GM18870 (cell line): ENCODE measurements at regions not wholly inside any gene's neighbourhood (a gene's known extent, or its start where the extent isn't known, plus 50 kb on each side); places are given as distances from the start of the nearest gene placed in this dataset.

Experiments used
- ATAC-seq: cut with Tn5 transposase; IDR thresholded peaks from one replicate; pipeline ENCODE4 v1.9.1; 2021; ENCODE audit warnings: moderate library complexity; ENCODE audit not compliant: unreplicated experiment

DNA sequence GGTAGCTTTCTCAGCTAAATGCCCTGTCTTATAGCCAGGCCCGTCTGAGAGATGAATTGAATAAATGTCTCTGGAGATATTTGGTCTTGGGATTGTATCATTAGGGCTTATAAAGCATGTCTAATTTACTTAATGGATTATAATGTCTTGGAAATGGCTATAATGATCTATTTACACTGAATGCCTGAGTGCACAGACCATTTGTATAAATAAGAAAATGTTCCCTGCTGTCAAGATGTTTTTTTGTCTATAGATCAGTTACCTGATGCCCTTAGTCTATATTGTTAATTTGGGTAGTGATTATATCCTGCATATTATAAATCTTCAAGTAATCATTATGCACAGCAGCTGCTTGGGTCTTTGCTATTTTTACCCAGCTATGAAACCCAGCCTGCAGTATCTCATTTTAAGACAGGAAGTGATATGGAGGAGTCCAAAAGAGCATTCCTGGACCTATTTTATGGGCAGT, 112.9 kb upstream of the ACTBL2 start:
- no peak for ATAC-seq

DNA sequence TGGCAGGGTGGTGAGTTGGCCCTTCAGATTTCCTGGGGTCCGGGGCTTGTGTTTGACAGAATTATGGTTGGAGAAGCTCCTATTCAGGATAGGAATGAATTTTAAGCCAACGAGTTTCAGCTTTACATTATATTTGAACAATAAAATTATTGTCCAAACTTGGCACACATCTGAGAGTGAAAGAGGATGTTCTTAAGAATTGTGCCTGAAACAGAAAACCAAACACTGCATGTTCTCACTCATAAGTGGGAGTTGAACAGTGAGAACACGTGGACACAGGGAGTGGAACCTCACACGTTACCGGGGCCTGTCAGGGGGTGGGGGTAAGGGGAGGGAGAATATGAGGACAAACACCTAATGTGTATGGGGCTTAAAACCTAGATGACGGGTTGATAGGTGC, 111.8 kb upstream of the ACTBL2 start:
- no peak for ATAC-seq

DNA sequence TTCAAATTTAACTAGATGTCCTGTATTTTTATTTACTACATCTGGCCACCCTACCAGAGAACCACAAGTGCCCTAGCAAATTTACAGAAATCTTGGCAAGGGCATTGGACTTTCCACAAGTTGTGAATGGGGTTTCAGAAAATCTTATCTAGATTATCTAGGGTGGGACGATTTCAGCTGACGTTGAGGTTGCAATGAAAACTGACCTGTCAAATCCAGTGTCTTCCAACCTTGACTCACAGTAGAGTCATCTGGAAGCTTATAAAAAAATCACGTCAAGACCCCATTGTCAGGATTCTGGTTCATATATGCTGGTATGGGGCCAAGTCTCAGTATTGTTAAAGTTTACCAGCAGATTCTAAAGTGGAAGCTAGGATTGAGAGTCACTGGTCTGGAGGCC, 109.6 kb upstream of the ACTBL2 start:
- no peak for ATAC-seq

DNA sequence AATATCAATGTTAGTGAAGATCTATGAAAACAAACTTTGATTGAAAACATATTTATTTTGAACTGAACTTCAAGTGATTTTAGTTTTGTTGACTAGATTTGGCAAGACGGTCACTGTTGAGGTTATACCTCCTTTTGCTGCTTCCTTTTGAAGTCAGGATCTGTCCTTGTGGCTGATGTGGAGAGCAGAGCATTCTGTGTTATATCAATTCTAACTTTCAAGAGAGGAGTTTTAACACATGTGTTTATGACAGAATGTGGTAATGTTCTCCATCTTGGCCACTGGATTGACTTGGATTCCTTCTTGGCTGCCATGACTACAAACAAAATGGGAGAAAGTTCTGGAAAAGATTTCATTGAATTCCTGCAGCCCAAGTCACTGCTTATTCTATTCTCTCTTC, 104.0 kb upstream of the ACTBL2 start:
- ATAC-seq: no peak

DNA sequence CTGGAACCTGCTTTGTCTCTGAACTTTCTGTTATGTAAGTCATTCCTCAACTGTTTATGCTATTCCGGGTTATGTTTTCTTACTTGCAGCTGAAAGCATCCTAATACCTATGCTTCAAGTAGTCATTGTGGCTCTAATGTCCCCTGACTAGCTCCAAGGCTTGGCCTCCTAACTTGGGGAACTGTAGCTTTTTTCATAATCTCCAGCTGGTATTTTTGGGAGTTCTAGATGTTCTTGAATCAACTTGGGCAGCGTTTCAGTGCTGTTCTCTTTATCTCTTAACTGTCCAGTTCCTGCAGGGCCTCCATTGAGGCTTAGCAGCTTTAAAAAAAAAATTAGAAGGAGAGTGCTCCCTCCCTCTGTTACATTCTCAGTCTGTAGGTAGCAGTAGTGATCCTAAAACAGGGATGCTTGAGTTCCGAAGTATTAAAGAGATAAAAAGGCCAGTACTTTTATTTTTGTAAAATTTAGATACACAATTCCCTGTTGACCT, 100.0 kb upstream of the ACTBL2 start:
- no peak for ATAC-seq

DNA sequence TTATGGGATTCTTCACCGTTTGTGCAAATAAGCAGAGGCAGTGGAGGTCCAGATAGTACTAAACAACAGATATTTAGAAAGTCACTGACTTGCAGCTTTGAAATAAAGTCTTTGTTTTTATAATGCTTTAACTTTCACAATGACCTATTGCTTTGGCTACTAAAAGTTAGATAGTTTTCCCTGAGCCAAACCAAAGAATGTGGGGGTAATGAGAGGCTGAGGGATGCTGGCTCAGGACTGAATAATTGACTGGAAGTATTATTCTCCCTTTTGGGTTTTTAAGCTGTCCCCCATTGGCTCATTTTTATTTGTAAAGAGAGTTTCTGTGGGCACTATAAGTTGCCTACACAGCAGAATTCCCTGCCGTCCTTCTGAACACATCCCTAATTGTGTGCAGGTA, 99.2 kb upstream of the ACTBL2 start:
- ATAC-seq: no peak

DNA sequence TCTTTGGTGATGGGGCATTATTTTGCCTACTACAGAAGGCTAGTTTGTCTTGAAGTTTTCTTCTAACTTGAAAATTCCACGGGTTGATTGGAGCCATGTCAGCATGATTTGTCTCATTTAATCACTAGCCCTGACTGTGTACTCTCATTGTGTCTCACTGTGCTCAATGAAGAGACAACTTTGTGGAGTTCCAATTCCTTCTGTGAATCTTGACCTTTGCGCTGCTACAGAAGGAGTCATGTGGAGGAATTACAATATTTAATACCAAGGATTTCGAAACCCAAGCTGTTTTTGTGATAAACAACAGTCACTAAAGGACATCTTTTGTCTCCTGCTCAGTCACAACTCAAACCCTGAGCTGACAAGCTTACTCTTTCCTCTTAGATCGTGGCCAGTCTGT, 98.6 kb upstream of the ACTBL2 start:
- ATAC-seq: no peak

DNA sequence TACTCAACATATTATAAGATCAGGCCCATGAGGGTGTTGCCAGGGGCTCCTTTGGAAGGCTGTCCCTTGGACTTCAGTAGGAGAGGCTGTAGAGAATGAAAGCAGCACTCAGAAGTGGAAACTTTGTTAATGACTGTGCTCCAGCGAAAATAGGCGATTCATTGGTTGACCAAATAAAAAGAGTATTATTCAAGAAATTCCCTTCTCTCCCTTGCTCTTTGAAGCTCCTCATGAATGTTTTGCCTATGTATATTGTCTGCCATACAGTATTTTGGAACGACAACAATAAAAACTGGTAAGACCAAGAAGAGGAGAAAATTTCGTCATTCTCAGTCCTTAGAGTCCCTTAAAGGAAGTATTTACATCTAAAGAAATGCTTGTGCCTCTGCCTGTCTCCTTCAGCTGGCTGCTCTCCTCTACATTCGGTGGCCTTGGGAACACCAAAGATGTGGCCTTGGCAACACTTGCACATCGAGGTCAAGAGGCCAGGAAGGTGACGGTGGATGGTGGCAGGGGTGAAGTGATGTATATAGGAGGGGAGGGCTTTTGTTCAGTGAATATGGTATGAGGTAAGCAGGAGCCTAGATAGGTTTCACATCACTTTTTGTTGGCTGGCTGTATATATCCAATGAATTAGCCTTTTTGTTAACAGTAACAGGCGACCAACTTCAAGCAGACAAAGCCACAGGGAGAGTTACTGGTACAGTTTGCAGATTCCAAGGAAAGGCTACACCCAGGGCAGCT, 95.0 kb upstream of the ACTBL2 start:
- ATAC-seq: peak; percentile 48

DNA sequence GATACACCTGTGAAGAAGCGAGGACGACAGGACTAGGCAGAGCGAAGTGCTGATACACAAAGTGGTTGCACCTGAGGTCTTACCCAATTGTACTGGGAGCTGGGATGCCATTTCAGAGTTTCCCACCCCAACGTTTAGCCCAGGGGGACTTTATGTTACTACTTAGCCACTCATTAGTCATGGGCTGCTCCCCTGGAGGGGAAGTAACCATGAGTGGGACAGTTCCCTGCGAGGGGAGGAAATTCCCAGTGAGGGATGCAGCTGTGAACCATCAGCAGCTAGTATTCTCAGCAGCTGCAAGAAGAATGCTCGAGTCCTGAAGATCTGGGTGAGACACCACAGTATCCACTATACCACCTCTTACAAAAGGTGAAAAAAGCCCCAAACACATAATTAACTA, 93.7 kb upstream of the ACTBL2 start:
- no peak for ATAC-seq

DNA sequence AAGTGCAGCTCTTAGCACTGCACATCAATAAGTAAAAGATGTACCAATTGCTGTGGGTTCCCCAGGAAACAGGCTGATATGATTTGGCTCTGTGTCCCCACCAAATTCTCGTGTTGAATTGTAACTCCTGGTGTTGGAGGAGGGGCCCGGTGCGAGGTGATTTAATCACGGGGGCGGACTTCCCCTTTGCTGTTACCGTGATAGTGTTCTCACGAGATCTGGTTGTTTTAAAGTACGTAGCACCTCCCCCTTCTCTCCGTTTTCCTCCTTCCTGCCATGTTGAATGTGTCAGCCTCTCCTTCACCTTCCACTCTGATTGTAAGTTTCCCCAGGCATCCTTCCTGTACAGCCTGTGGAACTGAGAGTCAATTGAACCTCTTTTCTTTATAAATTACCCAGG, 93.2 kb upstream of the ACTBL2 start:
- no peak for ATAC-seq

DNA sequence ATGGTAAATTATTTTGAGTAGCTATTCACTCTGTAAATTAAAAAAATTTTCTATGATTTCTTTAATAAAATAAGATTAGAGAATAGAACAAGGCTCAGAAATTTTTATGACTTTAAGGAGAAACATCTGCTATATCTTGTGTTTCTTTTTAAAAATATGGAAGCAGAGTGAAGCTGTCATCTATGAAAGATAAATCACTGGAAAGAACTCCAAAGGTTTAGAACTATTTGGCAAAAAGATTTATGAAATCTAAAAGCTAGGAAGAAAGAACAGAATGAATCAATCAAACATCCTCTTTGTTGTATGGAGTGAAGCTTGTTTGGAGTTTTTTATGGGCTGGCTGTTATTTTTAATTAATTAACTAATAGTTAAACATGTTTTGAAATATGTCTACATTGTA, 89.8 kb upstream of the ACTBL2 start:
- ATAC-seq: no peak

DNA sequence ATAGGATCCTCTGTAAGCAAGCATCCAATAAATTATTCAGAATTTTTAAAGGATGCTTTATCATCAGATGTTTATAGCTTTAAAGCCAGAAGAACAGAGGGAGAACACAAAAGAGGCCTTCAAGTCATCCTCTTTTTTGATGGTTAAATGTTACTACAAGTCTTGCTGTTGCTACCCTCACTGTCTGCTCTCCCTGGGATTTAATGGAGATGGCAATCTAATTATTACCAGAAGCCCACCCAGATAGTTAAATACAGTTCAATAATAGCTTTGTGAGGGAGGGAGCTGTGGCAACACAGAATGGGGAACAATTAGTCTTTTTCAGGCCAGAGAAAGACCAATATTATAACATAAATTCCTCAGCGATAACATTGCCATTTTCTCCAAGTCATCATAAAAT, 87.0 kb upstream of the ACTBL2 start:
- no peak for ATAC-seq

DNA sequence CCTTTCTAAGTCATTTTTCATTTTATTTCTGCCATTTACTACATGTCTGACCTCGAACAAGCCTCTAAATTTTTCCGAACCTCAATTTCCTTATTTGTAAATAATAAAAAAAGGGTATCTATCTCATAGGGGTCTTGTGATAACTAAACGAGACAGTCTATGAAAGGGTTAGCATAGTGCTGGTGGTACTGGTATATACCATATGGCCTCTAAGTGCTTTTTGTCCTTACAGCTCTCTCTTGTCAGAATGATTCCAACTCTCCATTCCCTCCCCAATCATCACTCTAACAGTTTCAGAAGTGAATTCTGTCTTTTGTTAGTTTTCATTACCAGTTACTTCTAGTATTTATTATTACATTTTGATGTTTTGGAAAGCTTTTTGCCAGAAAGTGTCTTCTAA, 85.5 kb upstream of the ACTBL2 start:
- ATAC-seq: no peak

DNA sequence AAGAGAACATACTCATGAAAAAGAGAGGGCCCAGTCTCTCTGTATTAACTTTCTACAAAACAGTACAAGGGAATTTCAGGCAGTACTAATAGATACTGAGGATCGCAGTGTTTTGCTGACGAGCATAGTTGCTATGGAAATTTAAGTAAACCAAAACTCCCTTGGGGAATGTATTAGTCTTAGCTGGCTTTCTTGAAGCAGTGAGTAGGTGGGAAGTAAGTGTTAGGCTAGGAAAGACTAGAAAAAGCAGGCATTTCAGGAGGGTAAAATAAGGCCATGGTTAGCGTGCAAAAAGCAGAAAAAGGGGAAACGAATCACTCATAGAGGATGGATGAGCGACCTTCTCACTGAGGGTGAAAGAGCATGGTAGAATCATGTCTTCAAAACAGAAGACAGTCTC, 84.3 kb upstream of the ACTBL2 start:
- no peak for ATAC-seq

DNA sequence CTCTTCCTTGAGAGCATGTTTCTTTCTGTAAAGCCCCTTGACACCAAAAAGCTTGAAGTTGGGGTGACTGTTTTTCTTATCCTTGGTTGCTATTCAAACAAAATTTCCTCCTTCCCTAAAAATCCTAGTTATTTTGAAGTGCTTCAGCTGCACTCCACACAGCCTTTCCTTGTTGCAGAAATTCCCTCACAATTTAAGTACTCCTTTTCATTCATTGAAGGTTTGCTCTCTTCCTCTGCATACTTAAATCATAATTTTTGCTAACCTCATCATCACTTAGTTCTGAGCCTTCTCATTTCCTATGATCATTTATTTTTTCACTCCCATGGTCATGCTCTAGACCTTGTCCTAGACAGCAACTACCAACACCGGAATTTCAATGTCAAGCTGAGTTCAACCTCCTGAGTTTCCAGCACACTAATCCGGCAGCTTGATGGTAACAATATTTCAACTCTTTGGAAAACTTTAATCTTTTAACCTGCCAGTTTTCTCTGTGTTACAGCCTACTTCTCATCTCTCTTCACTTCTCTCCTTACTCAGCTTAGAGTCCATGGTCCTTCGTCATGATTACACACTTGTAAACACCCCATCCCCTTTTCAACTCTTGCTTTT, 78.7 kb upstream of the ACTBL2 start:
- ATAC-seq: no peak

DNA sequence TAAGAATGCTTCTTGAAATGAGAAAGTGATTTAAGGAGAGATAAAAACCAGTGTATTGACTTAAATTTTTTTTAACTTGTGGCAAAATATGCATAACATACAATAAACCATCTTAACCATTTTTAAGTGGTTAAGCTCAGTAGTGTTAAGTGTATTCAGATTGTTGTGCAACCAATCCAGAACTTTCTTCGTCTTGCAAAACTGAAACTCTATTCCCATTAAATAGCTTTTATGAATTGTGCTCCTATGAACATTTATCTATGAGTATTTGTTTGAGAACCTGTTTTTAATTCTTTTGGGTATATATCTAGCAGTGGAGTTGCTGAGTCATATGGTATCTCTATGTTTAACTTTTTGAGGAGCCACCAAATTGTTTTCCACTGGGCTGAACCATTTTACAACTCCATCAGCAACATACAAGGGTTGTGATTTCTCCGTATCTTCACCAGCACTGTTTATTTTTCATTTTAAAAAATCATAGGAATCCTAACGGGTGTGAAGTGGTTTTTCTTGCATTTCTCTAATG, 76.6 kb upstream of the ACTBL2 start:
- no peak for ATAC-seq

DNA sequence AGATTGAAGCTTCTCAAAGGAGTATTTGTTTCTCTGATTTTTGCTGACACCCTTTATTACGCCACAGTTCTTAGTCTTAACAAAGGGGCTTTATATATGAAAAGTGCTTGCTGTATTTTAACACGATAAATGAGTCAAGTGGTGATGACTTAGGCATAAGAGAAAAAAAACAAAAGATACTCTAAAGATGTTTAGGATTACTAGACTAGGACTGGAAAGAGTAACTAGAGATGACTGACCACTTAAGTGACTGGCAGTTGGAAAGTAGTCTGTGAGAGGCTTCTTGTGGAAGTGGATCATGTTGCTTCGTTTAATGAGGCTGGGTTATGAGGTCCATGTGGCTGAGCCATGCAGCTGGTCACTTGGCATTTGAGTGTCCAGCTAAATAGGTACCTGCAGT, 69.4 kb upstream of the ACTBL2 start:
- ATAC-seq: no peak

DNA sequence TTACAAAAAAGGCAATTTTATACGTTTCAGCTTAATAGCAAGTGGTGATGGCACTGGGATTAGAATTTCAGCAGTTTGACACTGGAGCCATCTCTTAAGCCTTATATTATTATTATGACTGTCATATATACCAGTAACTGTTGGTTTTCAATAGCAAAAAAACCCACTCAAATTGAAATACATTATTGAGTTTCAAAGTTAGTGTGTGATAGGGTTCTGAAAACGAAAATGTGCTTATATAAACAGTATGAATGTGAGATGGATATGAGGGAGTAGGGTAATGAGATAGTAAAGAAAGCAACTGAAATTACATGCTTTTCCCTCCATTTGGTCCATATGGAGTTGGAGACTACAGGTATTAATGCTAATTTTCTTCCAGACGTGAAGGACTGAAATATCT, 68.6 kb upstream of the ACTBL2 start:
- no peak for ATAC-seq

DNA sequence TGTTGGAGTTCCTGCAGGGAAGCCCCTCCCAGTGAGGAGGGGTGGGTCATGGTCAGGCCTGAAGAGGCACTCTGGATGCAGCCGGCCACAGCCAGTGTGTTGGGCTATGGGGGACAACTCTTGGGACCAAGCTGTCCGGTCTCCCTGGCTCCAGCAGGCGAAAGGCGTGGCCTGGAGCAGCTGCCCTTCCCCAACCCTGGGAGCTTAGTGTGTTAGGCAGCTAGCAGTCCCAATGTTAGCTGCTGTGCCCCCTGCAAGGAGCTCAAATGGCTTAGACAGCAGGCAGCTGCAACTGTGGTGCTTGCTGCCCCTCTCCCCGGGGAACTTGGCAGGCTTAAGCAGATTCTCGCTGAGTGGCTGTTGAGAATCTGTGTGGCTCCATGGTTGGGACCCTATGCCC, 67.5 kb upstream of the ACTBL2 start:
- ATAC-seq: no peak

DNA sequence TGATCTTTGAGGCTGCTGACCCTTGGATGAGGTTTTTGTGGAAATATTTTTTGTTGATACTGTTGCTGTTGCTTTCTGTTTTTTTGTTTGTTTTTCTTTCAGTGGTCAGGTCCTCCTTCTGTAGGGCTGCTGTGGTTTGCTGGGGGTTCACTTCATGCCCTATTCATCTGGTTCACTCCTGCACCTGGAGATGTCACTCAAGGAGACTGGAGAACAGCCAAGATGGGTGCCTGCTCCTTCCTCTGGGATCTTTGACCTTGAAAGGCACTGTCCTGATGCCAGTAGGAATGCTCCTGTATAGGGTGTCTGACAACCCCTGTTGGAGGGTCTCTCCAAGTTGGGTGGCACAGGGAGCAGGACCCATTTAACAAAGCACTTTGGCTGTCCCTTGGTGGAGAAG, 67.0 kb upstream of the ACTBL2 start:
- ATAC-seq: no peak

DNA sequence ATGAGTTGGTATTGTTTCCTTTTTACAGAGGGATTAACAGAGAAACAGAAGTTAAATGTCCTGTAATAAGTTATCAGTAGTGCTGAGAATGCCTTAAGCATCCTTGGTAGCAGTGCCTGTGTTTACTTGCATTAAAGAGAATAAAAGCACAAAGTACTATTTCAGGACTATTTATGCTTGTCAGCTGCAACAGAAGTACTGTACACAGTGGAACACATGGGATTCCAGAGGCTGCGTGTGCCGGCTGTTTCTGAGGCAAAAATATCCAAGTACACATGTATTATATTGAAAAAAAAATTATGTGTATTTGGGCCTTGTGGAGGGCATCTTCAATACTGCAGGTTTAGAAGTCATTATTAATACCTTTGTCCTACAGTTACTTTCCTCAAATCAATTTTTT, 58.2 kb upstream of the ACTBL2 start:
- ATAC-seq: no peak

DNA sequence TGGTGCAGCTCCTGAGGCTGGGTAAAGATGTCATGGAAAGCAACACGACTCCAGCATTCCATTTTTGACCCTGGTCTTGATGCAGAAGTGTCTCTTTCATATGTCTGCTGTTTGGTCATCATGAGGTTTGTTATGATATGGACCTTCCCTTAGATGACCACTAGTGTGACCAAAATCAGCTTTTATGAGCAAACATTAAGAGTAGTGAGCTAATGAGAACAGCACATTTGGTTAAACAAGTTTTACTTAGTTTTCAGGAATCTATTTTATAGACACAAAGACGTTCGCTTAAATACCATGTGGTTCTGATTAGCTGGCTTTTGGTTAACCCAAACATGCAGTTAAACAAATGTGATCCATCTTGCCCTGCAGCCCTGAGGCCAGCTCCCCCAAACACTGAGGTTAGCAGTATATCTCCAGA, 56.7 kb upstream of the ACTBL2 start:
- no peak for ATAC-seq
